IMR-90 (cell line): ENCODE measurements at regions not wholly inside any gene's neighbourhood (a gene's known extent, or its start where the extent isn't known, plus 50 kb on each side); places are given as distances from the start of the nearest gene placed in this dataset.

Experiments used
- ATAC-seq: fragments of 200-7000 bp; cut with Tn5 transposase; 2 replicates; pipeline ENCODE4 v1.9.1; 2020; ENCODE audit warnings: low read depth, mild to moderate bottlenecking, moderate library complexity
- BruUV-seq: library from RNA; stranded (reverse); fragments of 400-500 nt; replicated peaks from 2 replicates; lab custom pipeline; 2021; lab: Mats Ljungman, UMichigan
- CTCF ChIA-PET: fragments of 300-600 bp; formaldehyde crosslinking; extraction: SDS; loops from one replicate; lab custom pipeline; 2021; ENCODE audit warnings: antibody characterized with exemption; lab: Yijun Ruan, JAX
- POLR2A ChIA-PET: fragments of 300-600 bp; sonication (Branson Sonifier 250); formaldehyde crosslinking; loops from one replicate; lab custom pipeline; 2022; ENCODE audit warnings: antibody characterized with exemption; ENCODE audit not compliant: unreplicated experiment; lab: Charles Lee
- DNase-seq: peaks from one replicate; pipeline ENCODE4 v3.0.0; 2013
- H2AFZ ChIP-seq: replicated peaks from 2 replicates; pipeline ENCODE3; 2013; ENCODE audit warnings: low read length, mild to moderate bottlenecking; ENCODE audit not compliant: poor library complexity
- H2AK5ac ChIP-seq: 2 replicates; pipeline ENCODE4 v1.6.1; 2013; ENCODE audit warnings: low read depth, low read length, inconsistent platforms
- H2AK9ac ChIP-seq: replicated peaks from 2 replicates; pipeline ENCODE3; 2013; ENCODE audit warnings: mild to moderate bottlenecking, low read depth, low read length, moderate library complexity; ENCODE audit not compliant: poor library complexity
- H2BK120ac ChIP-seq: 2 replicates; pipeline ENCODE4 v1.6.1; 2013; ENCODE audit warnings: low read depth, low read length, inconsistent platforms
- H2BK15ac ChIP-seq: 3 replicates; pipeline ENCODE4 v1.6.1; 2013; ENCODE audit warnings: low read depth, low read length, inconsistent platforms
- H2BK20ac ChIP-seq: 2 replicates; pipeline ENCODE4 v1.6.1; 2013; ENCODE audit warnings: low read depth, mild to moderate bottlenecking, inconsistent platforms, low read length, moderate library complexity
- H2BK5ac ChIP-seq: 2 replicates; pipeline ENCODE4 v1.6.1; 2013; ENCODE audit warnings: mild to moderate bottlenecking, low read depth, low read length, inconsistent platforms; ENCODE audit not compliant: poor library complexity, severe bottlenecking
- H3K14ac ChIP-seq: replicated peaks from 2 replicates; pipeline ENCODE4 v1.6.1; 2013; ENCODE audit warnings: low read depth, low read length, inconsistent platforms
- H3K18ac ChIP-seq: 2 replicates; pipeline ENCODE4 v1.6.1; 2013; ENCODE audit warnings: low read depth, low read length, control low read depth
- H3K23ac ChIP-seq: 2 replicates; pipeline ENCODE4 v1.6.1; 2013; ENCODE audit warnings: low read depth, low read length, inconsistent platforms
- H3K27ac ChIP-seq: 2 replicates; pipeline ENCODE4 v1.5.1; 2013; ENCODE audit warnings: mild to moderate bottlenecking, control low read depth, low read length; ENCODE audit not compliant: insufficient read depth
- H3K27me3 ChIP-seq: 2 replicates; pipeline ENCODE4 v1.6.1; 2013; ENCODE audit warnings: low read length; ENCODE audit not compliant: control insufficient read depth, insufficient read depth
- H3K36me3 ChIP-seq: 2 replicates; pipeline ENCODE4 v1.6.1; 2013; ENCODE audit warnings: low read length, mixed read lengths; ENCODE audit not compliant: control insufficient read depth, insufficient read depth
- H3K4ac ChIP-seq: 2 replicates; pipeline ENCODE4 v1.6.1; 2013; ENCODE audit warnings: low read depth, low read length, inconsistent platforms
- H3K4me1 ChIP-seq: 2 replicates; pipeline ENCODE4 v1.6.1; 2013; ENCODE audit warnings: low read length, mixed read lengths; ENCODE audit not compliant: control insufficient read depth, insufficient read depth
- H3K4me2 ChIP-seq: 2 replicates; pipeline ENCODE4 v1.6.1; 2013; ENCODE audit warnings: low read depth, mild to moderate bottlenecking, control low read depth, low read length, moderate library complexity
- H3K4me3 ChIP-seq: 2 replicates; pipeline ENCODE4 v1.5.1; 2013; ENCODE audit warnings: low read depth, mild to moderate bottlenecking, control low read depth, low read length, moderate library complexity; ENCODE audit not compliant: insufficient read depth
- H3K56ac ChIP-seq: 2 replicates; pipeline ENCODE4 v1.6.1; 2013; ENCODE audit warnings: low read length, inconsistent platforms; ENCODE audit not compliant: insufficient read depth; ENCODE audit errors: extremely low read depth
- H3K79me1 ChIP-seq, 2 experiments: 2 replicates each; pipeline ENCODE4 v1.6.1; 2013; ENCODE audit warnings: low read length in 2 of 2, inconsistent platforms in 1 of 2, low read depth in 1 of 2
- H3K9ac ChIP-seq: 2 replicates; pipeline ENCODE4 v1.6.1; 2013; ENCODE audit warnings: low read depth, low read length, control low read depth
- H3K9me1 ChIP-seq: 2 replicates; pipeline ENCODE4 v1.6.1; 2013; ENCODE audit warnings: low read length, inconsistent platforms; ENCODE audit not compliant: insufficient read depth
- H3K9me3 ChIP-seq: 2 replicates; pipeline ENCODE4 v1.6.1; 2013; ENCODE audit warnings: low read length; ENCODE audit not compliant: control insufficient read depth, insufficient read depth
- H4K20me1 ChIP-seq: 2 replicates; pipeline ENCODE4 v1.6.1; 2013; ENCODE audit warnings: low read length, inconsistent platforms; ENCODE audit not compliant: insufficient read depth
- H4K5ac ChIP-seq: 2 replicates; pipeline ENCODE4 v1.6.1; 2013; ENCODE audit warnings: mild to moderate bottlenecking, low read depth, low read length, control low read depth
- H4K8ac ChIP-seq, 2 experiments: 2 replicates each; pipeline ENCODE4 v1.6.1; 2013; ENCODE audit warnings: low read depth in 2 of 2, low read length in 2 of 2, control low read depth in 1 of 2, inconsistent platforms in 1 of 2
- H4K91ac ChIP-seq: 2 replicates; pipeline ENCODE4 v1.6.1; 2013; ENCODE audit warnings: low read depth, low read length, inconsistent platforms; ENCODE audit not compliant: insufficient read depth
- BHLHE40 ChIP-seq: fragments of 150-350 bp; IDR thresholded peaks from 2 replicates; pipeline ENCODE4 v1.6.1; 2016; ENCODE audit warnings: mild to moderate bottlenecking, low read depth, low read length
- CEBPB ChIP-seq: IDR thresholded peaks from 2 replicates; pipeline ENCODE4 v1.6.1; 2012; ENCODE audit warnings: low read depth, low read length, improper control_type of control experiment
- CHD1 ChIP-seq: IDR thresholded peaks from 2 replicates; pipeline ENCODE4 v1.6.1; 2012; ENCODE audit warnings: low read depth, low read length, improper control_type of control experiment
- CTCF ChIP-seq: conservative IDR thresholded peaks from 2 replicates; pipeline ENCODE4 v1.5.1; 2012; ENCODE audit warnings: mild to moderate bottlenecking, low read depth, low read length, improper control_type of control experiment
- ELK1 ChIP-seq: fragments of 150-350 bp; IDR thresholded peaks from 2 replicates; pipeline ENCODE4 v1.6.1; 2016; ENCODE audit warnings: low read depth, mild to moderate bottlenecking, low read length, moderate library complexity, borderline replicate concordance
- FOS ChIP-seq: fragments of 150-350 bp; IDR thresholded peaks from 2 replicates; pipeline ENCODE4 v1.6.1; 2016; ENCODE audit warnings: low read depth, low read length
- MAZ ChIP-seq: IDR thresholded peaks from 2 replicates; pipeline ENCODE4 v1.6.1; 2012; ENCODE audit warnings: low read depth, mild to moderate bottlenecking, low read length, improper control_type of control experiment, moderate library complexity, borderline replicate concordance
- NFE2L2 ChIP-seq: fragments of 150-350 bp; IDR thresholded peaks from 2 replicates; pipeline ENCODE4 v1.6.1; 2016; ENCODE audit warnings: low read depth, mild to moderate bottlenecking, low read length
- POLR2A ChIP-seq: IDR thresholded peaks from 2 replicates; pipeline ENCODE4 v1.6.1; 2012; ENCODE audit warnings: mild to moderate bottlenecking, low read depth, low read length
- RCOR1 ChIP-seq: IDR thresholded peaks from 2 replicates; pipeline ENCODE4 v1.6.1; 2012; ENCODE audit warnings: mild to moderate bottlenecking, low read length, improper control_type of control experiment; ENCODE audit not compliant: insufficient replicate concordance
- RFX5 ChIP-seq: IDR thresholded peaks from 2 replicates; pipeline ENCODE4 v1.8.0; 2012; ENCODE audit warnings: low read depth, mild to moderate bottlenecking, low read length, moderate library complexity
- SMC3 ChIP-seq: fragments of 150-350 bp; IDR thresholded peaks from 2 replicates; pipeline ENCODE4 v1.6.1; 2016; ENCODE audit warnings: low read depth, mild to moderate bottlenecking, antibody characterized with exemption, low read length, moderate library complexity
- USF2 ChIP-seq: fragments of 150-350 bp; IDR thresholded peaks from 2 replicates; pipeline ENCODE4 v1.6.1; 2017; ENCODE audit warnings: mild to moderate bottlenecking, antibody characterized with exemption, low read length, low read depth
- WGBS, 2 experiments: methylation state at CpG; one replicate each; pipeline versions ENCODE4 v1.1.5 to v1.1.7; 2013; ENCODE audit warnings: missing lambda C conversion rate in 2 of 2; ENCODE audit not compliant: insufficient read length in 1 of 2; ENCODE audit errors: extremely low coverage in 2 of 2; 5-methylcytosine and 5-hydroxymethylcytosine counted together
- dilution Hi-C: fragments of 300-500 bp; cut with HindIII; formaldehyde crosslinking; loops from one replicate; pipeline ENCODE4 v1.14.3; 2018; ENCODE audit warnings: low sequenced_read_pairs; ENCODE audit not compliant: unreplicated experiment
- in situ Hi-C: fragments of 300-500 bp; cut with MboI; formaldehyde crosslinking; loops from 3 replicates; pipeline ENCODE4 v1.14.3; 2019; ENCODE audit warnings: low sequenced_read_pairs, inconsistent platforms, mixed read lengths
- intact Hi-C: fragments of 100-400 bp; cut with micrococcal nuclease; formaldehyde crosslinking; loops from 2 replicates; pipeline ENCODE4 v1.10.0; 2022

- Histone ChIP-seq H3K4me1 (no peaks in the 10 kb centered on the region), H2AK5ac (no peak overlapping the region), H3K56ac (no peak overlapping the region), H3K27ac (no peak overlapping the region), H3K79me1 (no peaks in the 10 kb centered on the region), H3K4ac (no peak overlapping the region), H4K20me1 (no peaks in the 10 kb centered on the region), H3K18ac (no peak overlapping the region), H4K91ac (no peak overlapping the region), H2BK15ac (no peak overlapping the region), H2BK5ac (no peak overlapping the region), H3K27me3 (peaks cover 28% of the 10 kb centered on the region), H3K9me1 (no peaks in the 10 kb centered on the region), H3K9ac (no peak overlapping the region), H3K14ac (no peak overlapping the region), H2BK120ac (no peak overlapping the region), H2AK9ac (no peak overlapping the region), H4K5ac (no peak overlapping the region), H3K9me3 (no peaks in the 10 kb centered on the region), H3K4me2 (no peak overlapping the region), H3K23ac (no peak overlapping the region), H2BK20ac (no peak overlapping the region), H3K4me3 (no peak overlapping the region), H3K36me3 (no peaks in the 10 kb centered on the region), H4K8ac (no peak overlapping the region), H2AFZ (no peak overlapping the region)
- dilution Hi-C loops (no loop called here), in situ Hi-C loops (no loop called here), intact Hi-C loops (no loop called here)
- ChIA-PET CTCF (interaction anchor here (0.7 to 1.2 kb wide), 2 partner anchors 11 to 34 kb away, joined by 3 read pairs; no protein-coding TSS in a partner anchor), POLR2A (no interaction called here)
- WGBS, 2 experiments, result 50% methylated on average over 1 of the region's 8 CpGs; no CpG with 5 or more reads in 1 of the 2 experiments
- ATAC-seq (no peak), DNase-seq (no peak)
- TF ChIP-seq USF2 (no peak), FOS (no peak), RFX5 (no peak), SMC3 (no peak), ELK1 (no peak), CTCF (no peak), POLR2A (no peak), CHD1 (no peak), MAZ (no peak), BHLHE40 (no peak), RCOR1 (no peak), NFE2L2 (no peak), CEBPB (no peak)
- no TSS peak for BruUV-seq
Observed at GRCh38 chr22:27080036-27080578, 422.7 kb downstream of the MIAT start.
